ENCODE measurements at regions not wholly inside any gene's neighbourhood (a gene's known extent, or its start where the extent isn't known, plus 50 kb on each side); places are given as distances from the start of the nearest gene placed in this dataset.
"Not testable (repeated sequence)": the region's sequence is repeated elsewhere in the genome, so short reads cannot be mapped to it uniquely, and the experiment has no call there.

- no peak for FAIRE-seq
Measured at GRCh38 chr4:85018983-85019382, 52.5 kb upstream of the WDFY3 start.

- no peak for FAIRE-seq
Measured at GRCh38 chr4:85019411-85019810, 52.9 kb upstream of the WDFY3 start.

DNA sequence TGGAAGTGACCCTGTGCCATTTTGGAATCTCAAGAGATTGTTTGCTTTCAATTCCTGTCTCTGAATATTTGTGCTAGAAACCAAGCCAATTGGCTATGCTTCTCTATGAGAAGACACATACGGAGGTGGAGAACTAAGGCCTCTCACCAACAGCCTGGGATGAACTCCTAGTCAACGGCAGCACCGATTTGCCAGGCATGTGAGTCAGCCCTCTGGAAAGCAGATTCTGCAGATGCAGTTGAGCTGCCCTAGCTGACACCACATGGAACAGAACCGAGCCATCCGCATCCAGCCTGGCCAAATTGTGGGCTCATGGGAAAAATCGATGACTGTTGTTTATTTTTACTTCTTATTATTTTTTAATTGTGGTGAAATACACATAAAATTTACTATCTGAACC is 58.2 kb upstream of the WDFY3 start:
- no peak for FAIRE-seq

- no peak for FAIRE-seq
Measured at GRCh38 chr4:85028910-85029309, 62.4 kb upstream of the WDFY3 start.

- no peak for FAIRE-seq
Measured at GRCh38 chr4:85029453-85029852, 63.0 kb upstream of the WDFY3 start.

DNA sequence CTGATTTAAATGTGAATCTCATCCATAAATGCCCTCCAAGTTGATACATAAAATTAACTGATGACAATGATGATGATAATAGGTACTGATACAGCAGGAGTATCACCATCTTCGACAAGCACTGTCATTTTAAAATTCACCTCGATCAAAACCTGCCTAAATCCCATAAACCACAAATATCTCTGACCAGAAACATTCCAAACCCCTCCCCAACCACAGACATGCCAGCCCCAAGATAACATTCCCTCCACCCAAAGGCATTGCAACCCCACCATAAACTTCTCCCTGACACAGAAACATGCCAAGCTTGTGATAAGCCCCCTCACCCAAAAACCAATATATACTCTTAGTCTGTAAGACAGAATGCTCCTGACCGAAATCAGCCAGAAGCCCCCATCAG is 63.7 kb upstream of the WDFY3 start:
- FAIRE-seq: no peak

DNA sequence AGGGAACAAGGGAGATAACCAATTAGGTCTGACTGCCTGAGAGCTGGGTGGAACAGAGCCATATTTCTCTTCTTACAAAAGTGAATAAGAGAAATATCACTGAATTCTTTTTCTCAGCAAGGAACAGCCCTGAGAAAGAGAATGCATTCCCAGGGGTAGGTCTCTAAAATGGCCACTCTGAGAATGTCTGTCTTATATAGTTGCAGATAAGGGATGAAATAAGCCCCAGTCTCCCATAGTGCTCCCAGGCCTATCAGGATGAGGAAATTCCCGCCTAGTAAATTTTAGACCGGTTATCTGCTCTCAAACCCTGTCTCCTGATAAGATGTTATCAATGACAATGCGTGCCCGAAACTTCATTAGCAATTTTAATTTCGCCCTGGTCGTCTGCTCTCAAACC is 67.3 kb upstream of the WDFY3 start:
- FAIRE-seq: not testable (repeated sequence)

- FAIRE-seq: no peak
Measured at GRCh38 chr4:85039526-85039925, 73.0 kb upstream of the WDFY3 start.

DNA sequence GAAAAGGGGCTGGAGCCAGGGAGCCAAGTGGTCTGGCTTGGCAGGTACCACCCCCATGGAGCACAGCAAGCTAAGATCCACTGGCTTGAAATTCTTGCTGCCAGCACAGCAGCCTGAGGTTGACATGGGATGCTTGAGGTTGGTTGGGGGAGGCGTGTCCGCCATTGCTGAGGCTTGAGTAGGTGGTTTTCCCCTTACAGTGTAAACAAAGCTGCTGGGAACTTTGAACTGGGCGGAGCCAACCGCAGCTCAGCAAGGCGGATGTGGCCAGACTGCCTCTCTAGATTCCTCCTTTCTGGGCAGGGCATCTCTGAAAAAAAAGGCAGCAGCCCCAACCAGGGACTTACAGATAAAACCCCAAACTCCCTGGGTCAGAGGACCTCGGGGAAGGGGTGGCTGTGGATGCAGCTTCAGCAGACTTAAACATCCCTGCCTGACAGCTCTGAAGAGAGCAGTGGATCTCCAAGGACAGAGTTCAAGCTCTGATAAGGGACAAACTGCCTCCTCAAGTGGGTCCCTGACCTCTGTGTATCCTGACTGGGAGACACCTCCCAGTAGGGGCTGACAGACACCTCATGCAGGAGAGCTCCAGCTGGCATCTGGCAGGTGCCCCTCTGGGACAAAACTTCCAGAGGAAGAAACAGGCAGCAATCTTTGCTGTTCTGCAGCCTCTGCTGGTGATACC is 77.5 kb upstream of the WDFY3 start:
- not testable (repeated sequence) for FAIRE-seq

- no peak for FAIRE-seq
Measured at GRCh38 chr4:85050736-85051135, 84.2 kb upstream of the WDFY3 start.

DNA sequence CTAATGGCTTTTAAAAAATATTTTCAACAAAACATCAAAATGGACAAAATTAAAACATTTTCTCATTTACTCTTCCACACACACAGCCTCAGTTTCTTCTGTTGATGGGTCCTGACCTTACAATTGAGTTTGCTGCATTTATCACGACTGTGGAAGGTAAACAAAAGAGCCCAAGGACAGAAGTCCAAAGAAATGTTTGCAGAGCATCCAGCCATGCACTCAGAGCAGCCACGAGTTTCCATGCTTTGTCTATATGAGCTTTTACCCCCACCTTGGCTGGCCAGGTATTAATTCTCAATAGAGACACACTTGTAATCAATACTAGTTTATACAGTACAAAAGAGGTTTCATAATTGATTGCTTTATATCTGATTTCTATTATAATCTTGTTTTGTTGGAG is 85.0 kb upstream of the WDFY3 start:
- no peak for FAIRE-seq

DNA sequence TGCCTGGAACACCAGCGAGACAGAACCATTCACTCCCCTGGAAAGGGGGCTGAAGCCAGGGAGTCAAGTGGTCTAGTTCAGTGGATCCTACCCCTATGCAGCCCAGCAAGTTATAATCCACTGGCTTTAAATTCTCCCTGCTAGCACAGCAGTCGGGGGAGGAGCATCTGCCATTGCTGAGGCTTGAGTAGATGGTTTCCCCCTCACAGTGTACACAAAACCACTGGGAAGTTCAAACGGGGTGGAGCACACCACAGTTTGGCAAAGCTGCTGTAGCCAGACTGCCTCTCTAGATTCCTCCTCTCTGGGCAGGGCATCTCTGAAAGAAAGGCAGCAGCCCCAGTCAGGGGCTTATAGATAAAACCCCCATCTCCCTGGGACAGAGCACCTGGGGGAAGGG is 88.4 kb upstream of the WDFY3 start:
- FAIRE-seq: not testable (repeated sequence)

- no peak for FAIRE-seq
Measured at GRCh38 chr4:85058551-85058950, 92.1 kb upstream of the WDFY3 start.

- FAIRE-seq: no peak
Measured at GRCh38 chr4:85061974-85062373, 95.5 kb upstream of the WDFY3 start.

- FAIRE-seq: no peak
Measured at GRCh38 chr4:85062466-85062865, 96.0 kb upstream of the WDFY3 start.

DNA sequence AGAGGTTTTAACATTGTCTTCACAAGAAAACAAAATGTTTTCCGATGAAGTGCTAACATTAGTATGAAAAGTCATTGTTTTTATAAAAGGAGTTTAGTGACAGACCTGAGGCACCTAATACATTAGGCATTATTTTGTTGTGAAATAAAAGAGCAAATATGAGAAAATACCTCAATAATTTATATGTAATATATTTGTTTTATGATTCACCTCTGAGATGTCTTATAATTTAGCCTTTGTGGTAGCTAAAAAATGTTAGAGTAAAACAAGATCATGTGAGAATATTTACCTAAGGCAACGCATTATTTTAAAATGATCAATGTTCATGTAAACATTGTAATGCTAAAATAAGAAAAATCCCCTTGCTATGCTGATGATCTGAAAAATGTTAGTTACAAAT is 100.9 kb upstream of the WDFY3 start:
- no peak for FAIRE-seq

- no peak for FAIRE-seq
Measured at GRCh38 chr4:85078016-85078415, 111.5 kb upstream of the WDFY3 start.

DNA sequence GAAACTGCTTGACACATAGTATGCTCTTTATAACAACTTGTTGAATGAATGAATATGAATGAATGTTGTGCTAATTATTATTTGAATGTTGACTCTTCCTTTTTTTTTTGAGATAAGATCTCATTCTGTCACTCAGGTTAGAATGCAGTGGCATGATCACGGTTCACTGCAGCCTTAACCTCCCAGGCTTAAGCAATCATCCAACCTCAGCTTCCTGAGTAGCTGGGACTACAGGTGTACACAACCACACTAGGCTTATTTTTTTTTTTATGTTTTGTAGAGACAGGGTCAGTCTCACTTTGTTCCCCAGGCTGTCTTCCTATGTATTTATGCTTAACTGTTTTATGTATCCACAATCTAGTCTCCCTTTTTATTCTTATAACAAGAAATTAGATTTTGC is 114.7 kb upstream of the WDFY3 start:
- FAIRE-seq: no peak

DNA sequence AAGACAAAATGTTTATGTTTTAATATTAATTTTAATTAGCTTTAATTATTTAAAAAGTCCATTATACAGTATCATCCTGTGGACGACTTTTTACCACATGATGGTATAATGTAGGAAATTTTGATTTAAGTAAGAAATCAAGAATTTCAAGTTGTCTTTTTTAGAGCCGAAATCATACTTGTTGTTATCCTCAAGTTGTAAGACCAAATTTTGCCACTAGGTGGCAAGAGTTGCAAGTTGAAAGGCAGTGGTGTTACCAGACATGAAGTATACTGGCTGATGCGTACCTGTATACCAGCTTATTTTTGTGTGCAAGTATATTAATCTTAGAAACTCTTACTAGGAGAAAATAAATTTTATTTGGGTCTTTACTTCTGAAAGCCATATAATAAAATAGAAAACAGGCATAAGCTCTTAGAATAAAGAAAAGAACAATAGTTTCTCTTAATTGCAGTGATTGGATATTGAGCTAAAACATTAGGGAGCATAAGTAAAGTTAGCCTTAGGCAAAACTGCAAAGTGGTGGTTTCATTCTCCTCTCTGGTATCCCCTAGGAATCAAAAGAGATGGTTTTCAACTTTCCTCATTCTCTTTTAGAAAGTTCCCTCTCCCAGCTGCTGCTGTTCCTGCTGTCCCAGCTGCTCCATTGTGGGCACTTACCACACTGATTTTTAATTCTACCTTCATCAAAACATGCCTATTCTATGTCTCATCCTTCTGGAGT is 118.0 kb upstream of the WDFY3 start:
- peak; percentile 91 for FAIRE-seq

- FAIRE-seq: no peak
Measured at GRCh38 chr4:85086721-85087120, 120.2 kb upstream of the WDFY3 start.

GRCh38 chr4:85092536-85092935 is 126.0 kb upstream of the WDFY3 start:
- FAIRE-seq: no peak

DNA sequence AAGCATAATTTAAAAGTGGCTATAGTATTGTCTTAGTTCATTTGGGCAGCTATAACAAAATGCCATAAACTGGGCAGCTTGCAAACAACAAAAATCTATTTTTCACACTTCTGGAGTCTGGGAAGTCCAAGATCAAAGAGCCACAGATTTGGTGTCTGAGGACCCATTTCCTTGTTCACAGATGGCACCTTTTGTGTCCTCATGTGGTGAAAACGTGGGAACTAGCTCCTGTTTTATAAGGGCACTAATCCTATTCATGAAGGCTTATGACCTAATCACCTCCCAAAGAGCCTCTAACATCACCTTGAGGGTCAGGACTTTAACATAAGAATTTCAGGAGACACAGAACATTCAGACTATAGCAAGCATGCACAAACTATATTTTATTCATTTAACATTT is 126.5 kb upstream of the WDFY3 start:
- no peak for FAIRE-seq

- FAIRE-seq: no peak
Measured at GRCh38 chr4:85094735-85095134, 128.2 kb upstream of the WDFY3 start.

DNA sequence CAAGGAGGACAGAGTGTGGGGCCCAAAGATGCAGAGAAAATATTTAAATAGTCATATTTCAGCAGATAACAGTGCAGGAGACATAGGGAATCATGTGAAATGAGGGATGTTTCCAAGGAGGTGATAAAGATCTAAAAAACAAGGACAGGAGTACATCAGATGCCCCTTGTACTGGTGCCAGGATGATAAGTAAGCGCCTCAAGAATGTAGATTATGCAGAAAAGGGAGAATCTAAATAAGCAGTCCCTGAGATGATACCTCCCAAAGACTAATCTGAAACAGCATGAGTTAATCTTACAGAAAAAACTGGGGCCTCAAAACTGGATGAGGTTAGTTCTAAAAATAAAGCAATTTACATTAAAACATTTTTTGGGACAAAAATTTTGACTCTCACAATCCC is 136.1 kb upstream of the WDFY3 start:
- no peak for FAIRE-seq

- FAIRE-seq: no peak
Measured at GRCh38 chr4:85106166-85106565, 139.7 kb upstream of the WDFY3 start.

Data from endometrium (tissue), 2 donors.